EL (cell line): ENCODE measurements at regions not wholly inside any gene's neighbourhood (a gene's known extent, or its start where the extent isn't known, plus 50 kb on each side); places are given as distances from the start of the nearest gene placed in this dataset.

Experiments
- DNase-seq: peaks from one replicate; pipeline ENCODE4 v3.0.0-alpha.2; 2016

- DNase-seq: no peak
Observed at GRCh38 chr18:51654488-51655326, 457.2 kb upstream of the MEX3C start.

- no peak for DNase-seq
Observed at GRCh38 chr18:51655327-51655698, 457.8 kb upstream of the MEX3C start.

- no peak for DNase-seq
Observed at GRCh38 chr18:51656249-51656648, 458.8 kb upstream of the MEX3C start.

- no peak for DNase-seq
Observed at GRCh38 chr18:51658436-51658835, 461.0 kb upstream of the MEX3C start.

GRCh38 chr18:51659781-51660180, 462.3 kb upstream of the MEX3C start:
- DNase-seq: no peak

GRCh38 chr18:51660188-51660715, 462.8 kb upstream of the MEX3C start:
- no peak for DNase-seq

GRCh38 chr18:51664236-51664635, 466.8 kb upstream of the MEX3C start:
- no peak for DNase-seq

GRCh38 chr18:51666763-51667191, 469.3 kb upstream of the MEX3C start:
- DNase-seq: no peak

- DNase-seq: no peak
Observed at GRCh38 chr18:51668101-51668500, 470.6 kb upstream of the MEX3C start.

- DNase-seq: no peak
Observed at GRCh38 chr18:51668607-51669006, 471.1 kb upstream of the MEX3C start.

GRCh38 chr18:51686590-51686989, 489.1 kb upstream of the MEX3C start:
- no peak for DNase-seq

- no peak for DNase-seq
Observed at GRCh38 chr18:51687845-51688585, 490.5 kb upstream of the MEX3C start.

GRCh38 chr18:51692612-51693011, 495.1 kb upstream of the MEX3C start:
- DNase-seq: no peak

GRCh38 chr18:51711298-51711889, 513.9 kb upstream of the MEX3C start:
- no peak for DNase-seq

- DNase-seq: no peak
Observed at GRCh38 chr18:51712821-51713220, 515.3 kb upstream of the MEX3C start.

GRCh38 chr18:51716277-51716676, 518.8 kb upstream of the MEX3C start:
- DNase-seq: no peak

GRCh38 chr18:51721388-51721787, 523.9 kb upstream of the MEX3C start:
- DNase-seq: no peak

- no peak for DNase-seq
Observed at GRCh38 chr18:51721996-51722395, 524.5 kb upstream of the MEX3C start.

- no peak for DNase-seq
Observed at GRCh38 chr18:51724790-51725721, 527.6 kb upstream of the MEX3C start.

GRCh38 chr18:51726614-51727013, 529.1 kb upstream of the MEX3C start:
- DNase-seq: no peak

- DNase-seq: no peak
Observed at GRCh38 chr18:51727780-51728179, 530.3 kb upstream of the MEX3C start.

GRCh38 chr18:51731070-51731469, 533.6 kb upstream of the MEX3C start:
- no peak for DNase-seq

GRCh38 chr18:51734576-51734975, 537.1 kb upstream of the MEX3C start:
- DNase-seq: no peak
